HFFc6 (cell line): ENCODE measurements at regions not wholly inside any gene's neighbourhood (a gene's known extent, or its start where the extent isn't known, plus 50 kb on each side); places are given as distances from the start of the nearest gene placed in this dataset.

Experiments
- DNase-seq: peaks from one replicate; pipeline ENCODE4 v3.0.0-alpha.2; 2018
- H3K27ac Mint-ChIP-seq: 2 replicates; pipeline ENCODE4 v1.8.0; 2020; ENCODE audit warnings: mild to moderate bottlenecking, mixed read lengths
- H3K27me3 Mint-ChIP-seq: 2 replicates; pipeline ENCODE4 v1.8.0; 2021; ENCODE audit warnings: mild to moderate bottlenecking, moderate library complexity, mixed read lengths; ENCODE audit not compliant: insufficient read depth
- H3K36me3 Mint-ChIP-seq: 2 replicates; pipeline ENCODE4 v1.8.0; 2021; ENCODE audit warnings: low read depth, mixed read lengths
- H3K4me1 Mint-ChIP-seq: 2 replicates; pipeline ENCODE4 v1.8.0; 2020; ENCODE audit warnings: low read depth, mixed read lengths
- H3K4me3 Mint-ChIP-seq: 2 replicates; pipeline ENCODE4 v1.8.0; 2020; ENCODE audit warnings: mild to moderate bottlenecking, moderate library complexity, mixed read lengths
- H3K9me3 Mint-ChIP-seq: 2 replicates; pipeline ENCODE4 v1.8.0; 2020; ENCODE audit warnings: mild to moderate bottlenecking, mixed read lengths
- TF ChIP-seq, protein P1 (sequence below): fragments of 200-600 bp; sonication (generic); IDR thresholded peaks from 2 replicates; pipeline ENCODE4 v1.5.0; 2021; ENCODE audit warnings: antibody characterized with exemption, mild to moderate bottlenecking

DNA sequence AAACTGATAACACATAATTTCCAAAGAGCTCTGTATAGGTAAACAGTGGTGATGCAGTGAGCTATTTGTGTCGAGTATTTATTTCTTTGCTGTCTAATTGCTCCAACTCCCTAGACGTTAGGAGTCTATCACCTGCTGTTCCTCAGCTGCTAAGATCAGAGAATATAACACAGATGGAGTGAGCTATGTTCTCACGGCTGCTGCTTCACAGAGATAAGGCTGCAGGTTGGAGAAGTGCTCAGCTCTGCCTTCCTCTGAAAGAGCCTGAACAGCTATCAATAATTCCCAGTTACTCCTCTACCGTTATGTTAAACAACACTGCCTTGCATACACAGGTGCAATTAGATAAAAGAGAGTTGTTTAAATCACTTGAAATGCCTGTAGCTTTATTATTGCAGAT, 103.2 kb upstream of the MDGA2 start:
- no peaks in the 10 kb centered on the region for H3K27me3 Mint-ChIP-seq
- TF ChIP-seq, protein P1, sequence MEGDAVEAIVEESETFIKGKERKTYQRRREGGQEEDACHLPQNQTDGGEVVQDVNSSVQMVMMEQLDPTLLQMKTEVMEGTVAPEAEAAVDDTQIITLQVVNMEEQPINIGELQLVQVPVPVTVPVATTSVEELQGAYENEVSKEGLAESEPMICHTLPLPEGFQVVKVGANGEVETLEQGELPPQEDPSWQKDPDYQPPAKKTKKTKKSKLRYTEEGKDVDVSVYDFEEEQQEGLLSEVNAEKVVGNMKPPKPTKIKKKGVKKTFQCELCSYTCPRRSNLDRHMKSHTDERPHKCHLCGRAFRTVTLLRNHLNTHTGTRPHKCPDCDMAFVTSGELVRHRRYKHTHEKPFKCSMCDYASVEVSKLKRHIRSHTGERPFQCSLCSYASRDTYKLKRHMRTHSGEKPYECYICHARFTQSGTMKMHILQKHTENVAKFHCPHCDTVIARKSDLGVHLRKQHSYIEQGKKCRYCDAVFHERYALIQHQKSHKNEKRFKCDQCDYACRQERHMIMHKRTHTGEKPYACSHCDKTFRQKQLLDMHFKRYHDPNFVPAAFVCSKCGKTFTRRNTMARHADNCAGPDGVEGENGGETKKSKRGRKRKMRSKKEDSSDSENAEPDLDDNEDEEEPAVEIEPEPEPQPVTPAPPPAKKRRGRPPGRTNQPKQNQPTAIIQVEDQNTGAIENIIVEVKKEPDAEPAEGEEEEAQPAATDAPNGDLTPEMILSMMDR: no peak
- H3K36me3 Mint-ChIP-seq: peaks cover 4% of the 10 kb centered on the region; the same call in 1 of the 2 replicates
- H3K27ac Mint-ChIP-seq: no peak overlapping the region
- no peak for DNase-seq
- peaks cover 47% of the 10 kb centered on the region for H3K9me3 Mint-ChIP-seq
- H3K4me3 Mint-ChIP-seq: no peak overlapping the region
- no peaks in the 10 kb centered on the region for H3K4me1 Mint-ChIP-seq

DNA sequence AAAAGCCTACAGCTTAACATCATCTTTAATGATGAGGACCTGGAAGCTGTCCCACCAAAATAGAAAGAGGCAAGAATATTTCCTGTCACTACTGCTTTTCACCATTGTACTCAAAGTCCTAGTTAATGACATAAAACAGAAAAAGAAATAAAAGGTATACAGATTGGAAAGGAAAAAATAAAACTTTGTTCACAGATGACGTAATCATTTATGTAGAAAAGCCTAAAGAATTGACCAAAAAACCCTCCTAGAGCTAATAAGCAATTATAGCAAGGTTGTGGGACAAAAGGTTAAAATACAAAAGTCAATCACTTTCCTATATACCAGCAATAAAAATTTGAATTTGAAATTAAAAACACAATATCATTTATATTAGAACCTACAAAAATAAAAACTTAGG, 97.2 kb upstream of the MDGA2 start:
- H3K4me3 Mint-ChIP-seq: no peak overlapping the region
- H3K4me1 Mint-ChIP-seq: no peaks in the 10 kb centered on the region
- no peak for DNase-seq
- TF ChIP-seq, protein P1: no peak
- no peaks in the 10 kb centered on the region for H3K27me3 Mint-ChIP-seq
- no peaks in the 10 kb centered on the region for H3K36me3 Mint-ChIP-seq
- H3K27ac Mint-ChIP-seq: no peak overlapping the region
- peaks cover 39% of the 10 kb centered on the region for H3K9me3 Mint-ChIP-seq

DNA sequence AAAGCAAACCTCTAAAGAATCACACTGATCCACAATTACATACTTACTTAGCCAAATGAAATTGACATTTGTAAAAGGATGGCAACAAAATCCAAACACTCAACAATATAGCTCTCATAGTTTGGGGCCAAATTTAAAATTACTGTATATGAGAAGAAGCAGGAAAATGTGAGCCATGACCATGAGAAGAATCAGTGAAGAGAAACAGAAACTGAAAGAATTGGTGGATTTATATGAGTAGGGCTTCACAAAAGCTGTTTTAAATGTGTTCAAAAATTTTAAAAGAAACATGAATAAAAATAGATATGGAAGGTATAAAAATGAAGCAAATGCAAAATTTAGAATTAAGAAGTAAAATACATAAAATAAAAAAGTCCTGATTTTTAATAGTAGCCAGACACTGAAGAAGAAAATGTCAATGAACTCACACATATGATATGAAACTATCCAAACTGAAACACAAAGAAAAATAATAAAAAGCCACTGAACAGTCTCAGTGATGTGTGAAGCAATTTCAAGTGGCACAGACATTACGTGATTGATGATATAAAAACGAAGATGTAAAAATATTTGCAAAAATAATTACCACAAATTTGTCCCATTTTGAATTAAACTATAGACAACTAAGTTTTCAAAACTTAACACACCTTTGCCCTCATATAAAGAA, 87.9 kb upstream of the MDGA2 start:
- no peaks in the 10 kb centered on the region for H3K36me3 Mint-ChIP-seq
- no peak for DNase-seq
- TF ChIP-seq, protein P1: no peak

DNA sequence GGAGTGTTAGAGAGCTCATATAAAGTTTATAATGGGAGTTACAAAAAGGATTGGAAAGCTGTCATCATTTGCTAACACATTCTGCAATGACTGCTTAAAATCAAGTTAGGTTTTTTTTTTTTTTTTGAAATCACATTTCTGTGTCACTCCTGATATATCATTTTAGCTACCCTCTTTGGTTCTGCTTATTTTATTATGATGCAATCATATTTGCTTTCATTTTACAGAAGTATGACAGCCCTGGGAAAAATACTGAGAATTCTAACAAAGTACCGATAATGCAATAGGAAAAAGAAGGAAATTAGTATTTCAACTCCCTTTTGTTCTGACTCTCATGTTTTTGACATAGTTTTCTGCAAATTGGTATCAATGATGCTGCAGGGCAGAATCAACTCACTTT, 71.6 kb upstream of the MDGA2 start:
- no peaks in the 10 kb centered on the region for H3K4me1 Mint-ChIP-seq
- no peaks in the 10 kb centered on the region; the same call in 1 of the 2 replicates for H3K36me3 Mint-ChIP-seq
- no peak overlapping the region for H3K27ac Mint-ChIP-seq
- no peaks in the 10 kb centered on the region for H3K27me3 Mint-ChIP-seq
- DNase-seq: no peak
- no peak overlapping the region for H3K4me3 Mint-ChIP-seq
- TF ChIP-seq, protein P1: no peak
- peaks cover 46% of the 10 kb centered on the region for H3K9me3 Mint-ChIP-seq

More for the DNA sequence above, 87.9 kb upstream of the MDGA2 start:
- Mint-ChIP-seq H3K27me3 (no peaks in the 10 kb centered on the region; the same call in 1 of the 2 replicates), H3K9me3 (peaks cover 68% of the 10 kb centered on the region), H3K27ac (no peak overlapping the region), H3K4me3 (no peak overlapping the region), H3K4me1 (no peaks in the 10 kb centered on the region)

DNA sequence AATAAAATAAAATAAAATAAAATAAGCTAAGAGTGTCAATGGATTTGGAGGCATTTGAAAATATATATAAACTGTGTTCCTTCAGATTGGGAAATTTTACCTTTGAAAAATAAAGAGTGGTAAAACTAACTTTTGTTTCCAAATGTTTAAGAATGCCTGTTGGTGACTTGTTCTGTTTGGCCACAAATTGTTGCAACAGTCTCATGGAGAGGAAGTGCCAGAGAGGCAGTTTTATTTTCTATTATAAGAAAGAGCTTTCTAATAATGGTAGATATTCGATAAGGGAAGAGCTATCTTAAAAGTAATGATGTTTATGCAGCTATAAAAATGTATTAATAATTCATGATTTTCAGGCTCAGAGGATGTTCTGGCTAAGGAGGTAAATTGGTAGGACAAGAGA, 68.8 kb upstream of the MDGA2 start:
- Mint-ChIP-seq H3K27ac (no peak overlapping the region), H3K36me3 (no peaks in the 10 kb centered on the region), H3K4me1 (no peaks in the 10 kb centered on the region), H3K4me3 (no peak overlapping the region), H3K27me3 (no peaks in the 10 kb centered on the region), H3K9me3 (peaks cover 28% of the 10 kb centered on the region)
- DNase-seq: no peak
- TF ChIP-seq, protein P1: no peak
